DND-41 (cell line): ENCODE measurements at regions not wholly inside any gene's neighbourhood (a gene's known extent, or its start where the extent isn't known, plus 50 kb on each side); places are given as distances from the start of the nearest gene placed in this dataset.

Source experiments
- ATAC-seq: fragments of 200-7000 bp; cut with Tn5 transposase; 3 replicates; pipeline ENCODE4 v1.9.1; 2021; ENCODE audit warnings: low read depth; ENCODE audit not compliant: insufficient read depth
- DNase-seq: peaks from one replicate; pipeline ENCODE4 v3.0.0-alpha.2; 2020
- H2AFZ ChIP-seq: 2 replicates; pipeline ENCODE4 v1.6.0; 2012; ENCODE audit warnings: low read depth, low read length
- H3K27ac ChIP-seq: 2 replicates; pipeline ENCODE4 v1.5.1; 2012; ENCODE audit warnings: low read length, inconsistent platforms
- H3K27me3 ChIP-seq: fragments of 200-600 bp; sonication (generic); 2 replicates; pipeline ENCODE4 v1.6.0; 2012; ENCODE audit warnings: low read length, mild to moderate bottlenecking, inconsistent platforms; ENCODE audit not compliant: insufficient read depth, poor library complexity
- H3K36me3 ChIP-seq: 2 replicates; pipeline ENCODE4 v1.5.1; 2012; ENCODE audit warnings: low read length, inconsistent platforms; ENCODE audit not compliant: insufficient read depth
- H3K4me1 ChIP-seq: 2 replicates; pipeline ENCODE4 v1.5.1; 2012; ENCODE audit warnings: mild to moderate bottlenecking, low read length; ENCODE audit not compliant: insufficient read depth
- H3K4me2 ChIP-seq: 2 replicates; pipeline ENCODE4 v1.6.0; 2012; ENCODE audit warnings: mild to moderate bottlenecking, moderate library complexity, low read length, inconsistent platforms; ENCODE audit not compliant: insufficient read depth
- H3K4me3 ChIP-seq, 2 experiments: fragments of 200-600 bp in 1 of 2; shearing (Covaris generic) in 1 of 2; 2 replicates each; pipeline ENCODE4 v1.5.1; 2012 to 2016; ENCODE audit warnings: inconsistent platforms in 2 of 2, low read length in 2 of 2, mild to moderate bottlenecking in 2 of 2, low read depth in 1 of 2, moderate library complexity in 1 of 2
- H3K79me2 ChIP-seq: 2 replicates; pipeline ENCODE4 v1.6.0; 2012; ENCODE audit warnings: low read length, inconsistent platforms; ENCODE audit not compliant: insufficient read depth
- H3K9ac ChIP-seq: 2 replicates; pipeline ENCODE4 v1.6.0; 2012; ENCODE audit warnings: low read depth, mild to moderate bottlenecking, inconsistent platforms, low read length, moderate library complexity
- H3K9me3 ChIP-seq: 2 replicates; pipeline ENCODE4 v1.5.1; 2012; ENCODE audit warnings: low read length, moderate library complexity, mild to moderate bottlenecking, inconsistent platforms; ENCODE audit not compliant: insufficient read depth, severe bottlenecking
- H4K20me1 ChIP-seq: 2 replicates; pipeline ENCODE4 v1.6.0; 2012; ENCODE audit warnings: low read length; ENCODE audit not compliant: insufficient read depth
- CTCF ChIP-seq: IDR thresholded peaks from 2 replicates; pipeline ENCODE4 v1.5.1; 2012; ENCODE audit warnings: borderline replicate concordance, low read length, moderate library complexity, mild to moderate bottlenecking; ENCODE audit not compliant: poor library complexity, severe bottlenecking; ENCODE audit errors: extremely low read depth
- EZH2 ChIP-seq: IDR thresholded peaks from 3 replicates; pipeline ENCODE4 v1.6.1; 2012; ENCODE audit warnings: borderline replicate concordance, low read depth, mild to moderate bottlenecking, moderate library complexity, low read length, inconsistent platforms; ENCODE audit not compliant: severe bottlenecking

GRCh38 chr5:23626961-23627360 is 119.6 kb downstream of the PRDM9 start:
- Histone ChIP-seq H3K4me3 (no peak overlapping the region), H3K9me3 (no peaks in the 10 kb centered on the region), H3K36me3 (no peaks in the 10 kb centered on the region), H2AFZ (no peak overlapping the region), H4K20me1 (no peaks in the 10 kb centered on the region), H3K9ac (no peak overlapping the region), H3K4me1 (no peaks in the 10 kb centered on the region), H3K27me3 (no peaks in the 10 kb centered on the region), H3K79me2 (no peaks in the 10 kb centered on the region), H3K27ac (no peak overlapping the region), H3K4me2 (no peak overlapping the region)
- no peak for TF ChIP-seq CTCF
- TF ChIP-seq EZH2 = no peak
- DNase-seq (no peak), ATAC-seq (no peak)

GRCh38 chr5:23627976-23628375 is 120.6 kb downstream of the PRDM9 start:
- no peaks in the 10 kb centered on the region for H3K4me1 ChIP-seq
- no peaks in the 10 kb centered on the region for H3K36me3 ChIP-seq
- H3K4me3 ChIP-seq = no peak overlapping the region
- TF ChIP-seq CTCF (no peak), EZH2 (no peak)
- H3K9me3 ChIP-seq = no peaks in the 10 kb centered on the region
- H4K20me1 ChIP-seq = no peaks in the 10 kb centered on the region
- no peak overlapping the region for H3K4me2 ChIP-seq
- no peak overlapping the region for H3K9ac ChIP-seq
- DNase-seq = no peak
- no peak overlapping the region for H3K27ac ChIP-seq
- ATAC-seq = no peak
- H3K79me2 ChIP-seq = no peaks in the 10 kb centered on the region
- no peak overlapping the region for H2AFZ ChIP-seq
- H3K27me3 ChIP-seq = no peaks in the 10 kb centered on the region

- H3K27ac ChIP-seq = no peak overlapping the region
- no peak overlapping the region for H2AFZ ChIP-seq
- DNase-seq (no peak), ATAC-seq (no peak)
- H3K4me2 ChIP-seq = no peak overlapping the region
- no peak overlapping the region for H3K9ac ChIP-seq
- H3K79me2 ChIP-seq = no peaks in the 10 kb centered on the region
- H4K20me1 ChIP-seq = no peaks in the 10 kb centered on the region
- H3K9me3 ChIP-seq = no peaks in the 10 kb centered on the region
- TF ChIP-seq CTCF = no peak
- no peak for TF ChIP-seq EZH2
- no peak overlapping the region for H3K4me3 ChIP-seq
- H3K4me1 ChIP-seq = no peaks in the 10 kb centered on the region
- H3K36me3 ChIP-seq = no peaks in the 10 kb centered on the region
- H3K27me3 ChIP-seq = no peaks in the 10 kb centered on the region
Measured at GRCh38 chr5:23629396-23629795, 122.0 kb downstream of the PRDM9 start.
